ENCODE measurements at regions not wholly inside any gene's neighbourhood (a gene's known extent, or its start where the extent isn't known, plus 50 kb on each side); places are given as distances from the start of the nearest gene placed in this dataset.
A peak's percentile ranks its signal among the peaks of the same experiment; 100 is the strongest.

DNA sequence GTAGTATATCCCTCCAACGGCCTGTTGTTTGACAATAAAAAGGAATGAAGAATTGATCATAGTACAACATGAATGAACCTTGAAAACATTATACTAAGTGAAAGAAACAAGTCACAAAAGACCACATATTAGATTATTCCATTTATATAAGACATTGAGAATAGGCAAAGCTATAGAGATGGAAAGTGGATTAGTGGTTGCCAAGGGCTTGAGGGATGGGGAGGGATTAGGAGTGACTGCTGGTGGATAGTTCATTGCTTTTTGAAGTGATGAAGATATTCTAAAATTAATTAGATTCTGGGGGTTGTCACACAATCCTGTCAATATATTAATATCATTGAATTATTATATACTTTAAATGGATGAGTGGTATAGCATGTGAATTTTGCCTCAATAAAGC is 142.5 kb upstream of the DPT start:
- H3K36me3 ChIP-seq (ENCODE audit: control insufficient read depth, insufficient read depth, low read length) = no peaks in the 10 kb centered on the region
- no peaks in the 10 kb centered on the region for H3K27me3 ChIP-seq (ENCODE audit: control insufficient read depth, insufficient read depth, low read length)
- DNase-seq (ENCODE audit: low read depth) (no peak), FAIRE-seq (no peak)
- no peak overlapping the region for H3K4me3 ChIP-seq (ENCODE audit: low read depth, low read length)
- TF ChIP-seq, protein P1, sequence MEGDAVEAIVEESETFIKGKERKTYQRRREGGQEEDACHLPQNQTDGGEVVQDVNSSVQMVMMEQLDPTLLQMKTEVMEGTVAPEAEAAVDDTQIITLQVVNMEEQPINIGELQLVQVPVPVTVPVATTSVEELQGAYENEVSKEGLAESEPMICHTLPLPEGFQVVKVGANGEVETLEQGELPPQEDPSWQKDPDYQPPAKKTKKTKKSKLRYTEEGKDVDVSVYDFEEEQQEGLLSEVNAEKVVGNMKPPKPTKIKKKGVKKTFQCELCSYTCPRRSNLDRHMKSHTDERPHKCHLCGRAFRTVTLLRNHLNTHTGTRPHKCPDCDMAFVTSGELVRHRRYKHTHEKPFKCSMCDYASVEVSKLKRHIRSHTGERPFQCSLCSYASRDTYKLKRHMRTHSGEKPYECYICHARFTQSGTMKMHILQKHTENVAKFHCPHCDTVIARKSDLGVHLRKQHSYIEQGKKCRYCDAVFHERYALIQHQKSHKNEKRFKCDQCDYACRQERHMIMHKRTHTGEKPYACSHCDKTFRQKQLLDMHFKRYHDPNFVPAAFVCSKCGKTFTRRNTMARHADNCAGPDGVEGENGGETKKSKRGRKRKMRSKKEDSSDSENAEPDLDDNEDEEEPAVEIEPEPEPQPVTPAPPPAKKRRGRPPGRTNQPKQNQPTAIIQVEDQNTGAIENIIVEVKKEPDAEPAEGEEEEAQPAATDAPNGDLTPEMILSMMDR (IDR thresholded peaks at IDR 0.05; ENCODE audit: insufficient read depth, low read length, severe bottlenecking) = no peak

DNA sequence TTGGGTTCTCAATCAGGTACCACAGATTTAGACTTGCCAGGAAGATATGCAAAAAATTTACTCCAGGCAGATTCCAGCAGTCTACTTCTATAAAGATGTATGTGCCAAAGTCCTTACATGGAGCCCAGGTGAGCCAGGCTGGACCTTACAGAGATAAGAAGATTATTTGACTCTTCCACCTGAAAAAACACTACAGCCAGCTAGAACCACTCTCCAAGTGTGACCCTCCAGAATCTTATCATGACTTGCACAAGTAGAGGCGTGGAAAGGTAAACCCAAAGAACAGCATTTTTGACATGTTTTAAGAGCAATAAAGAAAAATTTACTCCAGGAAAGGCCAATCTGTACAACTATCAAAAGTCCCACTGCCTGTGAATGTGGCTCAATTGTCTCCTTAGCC is 146.8 kb upstream of the DPT start:
- no peak overlapping the region for H3K4me3 ChIP-seq (ENCODE audit: low read depth, low read length)
- FAIRE-seq (no peak), DNase-seq (ENCODE audit: low read depth) (no peak)
- TF ChIP-seq, protein P1 (IDR thresholded peaks at IDR 0.05; ENCODE audit: insufficient read depth, low read length, severe bottlenecking) = no peak
- no peaks in the 10 kb centered on the region for H3K27me3 ChIP-seq (ENCODE audit: control insufficient read depth, insufficient read depth, low read length)
- no peaks in the 10 kb centered on the region for H3K36me3 ChIP-seq (ENCODE audit: control insufficient read depth, insufficient read depth, low read length)

DNA sequence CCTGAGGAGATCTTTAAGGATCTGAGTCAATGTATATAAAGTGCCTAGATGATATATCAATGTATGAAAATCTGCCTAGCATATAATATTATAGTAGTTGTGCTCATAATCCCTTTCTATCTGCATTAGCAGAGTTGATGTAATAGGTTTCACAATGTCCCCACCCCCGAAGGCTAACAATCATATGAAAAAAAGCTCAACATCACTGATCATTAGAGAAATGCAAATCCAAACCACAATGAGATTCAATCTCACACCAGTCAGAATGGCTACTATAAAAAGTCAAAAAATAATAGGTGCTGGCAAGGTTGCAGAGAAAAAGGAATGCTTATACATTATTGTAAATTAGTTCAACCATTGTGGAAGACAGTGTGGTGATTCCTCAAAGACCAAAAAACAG is 147.8 kb upstream of the DPT start:
- FAIRE-seq = no peak
- DNase-seq (ENCODE audit: low read depth) = no peak
- no peaks in the 10 kb centered on the region for H3K36me3 ChIP-seq (ENCODE audit: control insufficient read depth, insufficient read depth, low read length)
- H3K4me3 ChIP-seq (ENCODE audit: low read depth, low read length) = no peak overlapping the region
- H3K27me3 ChIP-seq (ENCODE audit: control insufficient read depth, insufficient read depth, low read length) = no peaks in the 10 kb centered on the region
- TF ChIP-seq, protein P1 (IDR thresholded peaks at IDR 0.05; ENCODE audit: insufficient read depth, low read length, severe bottlenecking) = no peak

DNA sequence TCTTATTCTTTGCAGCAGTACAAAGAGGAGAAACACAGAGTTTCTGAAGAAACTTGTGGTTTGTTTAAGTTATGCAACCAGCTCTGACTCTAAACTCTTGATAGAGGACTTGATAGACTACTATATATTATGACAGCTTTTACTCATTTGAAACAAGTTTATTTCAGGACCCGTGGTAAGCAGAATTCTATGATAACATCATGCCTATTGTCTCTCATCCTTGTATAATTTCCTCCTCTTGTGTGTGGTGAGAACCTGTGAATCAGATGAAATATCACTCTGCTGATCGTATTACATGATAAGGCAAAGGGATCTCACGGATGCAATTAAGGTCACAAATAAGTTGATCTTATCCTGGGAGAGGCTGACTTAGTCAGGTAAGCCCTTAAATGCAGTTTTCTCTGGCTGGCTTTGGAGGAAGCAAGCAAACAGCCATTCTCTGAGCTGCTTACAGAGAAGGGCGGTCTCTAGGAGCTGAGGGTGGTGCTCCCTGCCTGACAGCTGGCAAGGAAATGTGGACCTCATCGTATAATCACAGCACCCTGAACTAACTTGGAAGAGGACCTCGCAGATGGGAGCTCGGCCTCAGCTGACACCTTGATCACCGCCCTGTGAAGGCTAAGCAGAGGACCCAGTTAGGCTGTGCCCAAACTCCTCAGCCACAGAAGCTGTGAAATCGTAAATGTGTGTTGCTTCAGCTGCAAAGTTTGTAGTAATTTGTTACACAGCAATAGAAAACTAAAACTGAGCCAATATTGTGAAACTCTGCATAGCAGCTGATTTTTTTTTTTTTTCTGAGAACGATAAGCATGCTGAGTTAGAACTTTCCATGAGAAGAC is 151.1 kb upstream of the DPT start:
- TF ChIP-seq, protein P1 (IDR thresholded peaks at IDR 0.05; ENCODE audit: insufficient read depth, low read length, severe bottlenecking) = no peak
- H3K4me3 ChIP-seq (ENCODE audit: low read depth, low read length) = no peak overlapping the region
- H3K36me3 ChIP-seq (ENCODE audit: control insufficient read depth, insufficient read depth, low read length) = no peaks in the 10 kb centered on the region
- DNase-seq (ENCODE audit: low read depth) = peak; percentile 54
- no peaks in the 10 kb centered on the region for H3K27me3 ChIP-seq (ENCODE audit: control insufficient read depth, insufficient read depth, low read length)
- FAIRE-seq = no peak

DNA sequence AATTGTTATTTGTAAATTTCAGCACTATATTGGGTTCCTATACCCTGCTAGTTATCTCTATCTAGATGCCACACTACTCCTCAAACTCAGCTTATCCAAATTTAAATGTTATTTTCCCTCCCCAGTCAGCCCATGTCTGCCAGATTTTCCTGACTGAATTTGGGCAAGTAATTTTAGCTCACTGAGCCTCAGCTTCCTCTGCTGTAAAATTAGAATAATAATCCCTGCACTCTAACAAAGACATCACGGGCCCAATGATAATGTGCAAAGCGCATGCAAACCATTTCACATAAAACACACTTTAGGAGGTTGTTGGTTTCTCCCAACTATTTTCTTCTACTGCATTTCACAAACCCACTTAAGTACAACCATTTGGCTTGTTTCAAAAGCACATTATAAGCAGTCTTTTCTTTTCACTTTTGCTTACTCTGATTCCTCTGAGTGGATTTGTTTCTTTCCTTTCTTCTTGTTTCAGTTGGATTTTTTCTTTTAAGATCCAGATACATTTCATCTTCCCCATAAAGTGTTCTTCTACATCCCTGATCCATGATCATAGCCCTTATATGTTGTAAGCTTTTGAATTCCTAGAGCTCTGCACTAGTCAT is 152.8 kb upstream of the DPT start:
- DNase-seq (ENCODE audit: low read depth) (no peak), FAIRE-seq (no peak)
- TF ChIP-seq, protein P1 (IDR thresholded peaks at IDR 0.05; ENCODE audit: insufficient read depth, low read length, severe bottlenecking) = no peak
- Histone ChIP-seq H3K4me3 (ENCODE audit: low read depth, low read length) (no peak overlapping the region), H3K27me3 (ENCODE audit: control insufficient read depth, insufficient read depth, low read length) (no peaks in the 10 kb centered on the region), H3K36me3 (ENCODE audit: control insufficient read depth, insufficient read depth, low read length) (no peaks in the 10 kb centered on the region)
